Activated T-cell treated with anti-CD3 and anti-CD28 coated beads, Interleukin-2, amount 50 U/mL, for 72 hours (primary cell): ENCODE measurements at regions not wholly inside any gene's neighbourhood (a gene's known extent, or its start where the extent isn't known, plus 50 kb on each side); places are given as distances from the start of the nearest gene placed in this dataset.
A peak's percentile ranks its signal among the peaks of the same experiment; 100 is the strongest.
"Not testable (repeated sequence)": the region's sequence is repeated elsewhere in the genome, so short reads cannot be mapped to it uniquely, and the experiment has no call there.

Source experiments
- ATAC-seq, 2 donors: fragments of 150-1000 bp; cut with Tn5 transposase; replicated peaks in 1 of 2; 2 replicates each; pipeline ENCODE4 v1.10.0; 2021; ENCODE audit warnings: moderate library complexity in 2 of 2, mild to moderate bottlenecking in 1 of 2
- DNase-seq, 2 donors: peaks; one replicate each; pipeline ENCODE4 v3.0.0; 2021 to 2022; ENCODE audit warnings: mixed read lengths in 1 of 2
- H3K27ac Mint-ChIP-seq: one replicate; pipeline ENCODE4 v1.8.0; 2022; ENCODE audit warnings: mild to moderate bottlenecking, moderate library complexity, mixed read lengths
- H3K27me3 Mint-ChIP-seq: one replicate; pipeline ENCODE4 v1.8.0; 2022; ENCODE audit warnings: low read depth, mixed read lengths
- H3K36me3 Mint-ChIP-seq, 2 donors: one replicate each; pipeline ENCODE4 v1.8.0; 2022; ENCODE audit warnings: mixed read lengths in 2 of 2, mild to moderate bottlenecking in 1 of 2; ENCODE audit not compliant: insufficient read depth in 2 of 2
- H3K4me1 Mint-ChIP-seq: one replicate; pipeline ENCODE4 v1.8.0; 2022; ENCODE audit warnings: low read depth, mixed read lengths
- H3K4me3 Mint-ChIP-seq, 2 donors: one replicate each; pipeline ENCODE4 v1.8.0; 2022; ENCODE audit warnings: mild to moderate bottlenecking in 2 of 2, mixed read lengths in 2 of 2, moderate library complexity in 2 of 2
- H3K9me3 Mint-ChIP-seq, 2 donors: one replicate each; pipeline ENCODE4 v1.8.0; 2022; ENCODE audit warnings: mixed read lengths in 2 of 2

- Mint-ChIP-seq H3K4me1 (no peaks in the 10 kb centered on the region), H3K9me3 (peaks cover 1 to 2% of the 10 kb centered on the region in 2 donors), H3K4me3 (no peak overlapping the region), H3K36me3 (no peaks in the 10 kb centered on the region), H3K27me3 (peaks cover 5% of the 10 kb centered on the region), H3K27ac (no peak overlapping the region)
- no peak for ATAC-seq
- no peak for DNase-seq
Measured at GRCh38 chrX:25503826-25504225, 488.1 kb upstream of the ARX start.

- ATAC-seq = no peak
- Mint-ChIP-seq H3K4me1 (no peaks in the 10 kb centered on the region), H3K27me3 (peaks cover 6% of the 10 kb centered on the region), H3K27ac (no peak overlapping the region), H3K36me3 (no peaks in the 10 kb centered on the region), H3K4me3 (no peak overlapping the region), H3K9me3 (peaks cover 4 to 6% of the 10 kb centered on the region in 2 donors)
- no peak for DNase-seq
Measured at GRCh38 chrX:25507801-25508200, 492.0 kb upstream of the ARX start.

GRCh38 chrX:25519258-25519657, 503.5 kb upstream of the ARX start:
- H3K4me1 Mint-ChIP-seq = no peaks in the 10 kb centered on the region
- H3K9me3 Mint-ChIP-seq = no peaks in the 10 kb centered on the region
- no peak overlapping the region for H3K4me3 Mint-ChIP-seq
- H3K27ac Mint-ChIP-seq = no peak overlapping the region
- H3K36me3 Mint-ChIP-seq = no peaks in the 10 kb centered on the region
- H3K27me3 Mint-ChIP-seq = no peaks in the 10 kb centered on the region
- DNase-seq = no peak
- ATAC-seq = no peak

- not testable (repeated sequence) for DNase-seq, ATAC-seq, H3K9me3 Mint-ChIP-seq, H3K36me3 Mint-ChIP-seq, H3K27me3 Mint-ChIP-seq, H3K4me1 Mint-ChIP-seq, H3K4me3 Mint-ChIP-seq, H3K27ac Mint-ChIP-seq
Measured at GRCh38 chrX:25522443-25523010, 506.8 kb upstream of the ARX start.

GRCh38 chrX:25523574-25524540, 508.1 kb upstream of the ARX start:
- Mint-ChIP-seq H3K36me3 (no peaks in the 10 kb centered on the region), H3K4me1 (no peaks in the 10 kb centered on the region), H3K4me3 (no peak overlapping the region), H3K27ac (no peak overlapping the region), H3K9me3 (no peaks in the 10 kb centered on the region), H3K27me3 (no peaks in the 10 kb centered on the region)
- peak in 1 of 2 donors; percentile 1 for DNase-seq
- no peak for ATAC-seq

- H3K4me3 Mint-ChIP-seq = no peak overlapping the region
- DNase-seq = no peak
- H3K36me3 Mint-ChIP-seq = no peaks in the 10 kb centered on the region
- no peaks in the 10 kb centered on the region for H3K27me3 Mint-ChIP-seq
- no peaks in the 10 kb centered on the region for H3K4me1 Mint-ChIP-seq
- no peak for ATAC-seq
- no peak overlapping the region for H3K27ac Mint-ChIP-seq
- peaks cover 1 to 2% of the 10 kb centered on the region in 2 donors for H3K9me3 Mint-ChIP-seq
Measured at GRCh38 chrX:25527156-25527555, 511.4 kb upstream of the ARX start.

GRCh38 chrX:25527596-25527995, 511.8 kb upstream of the ARX start:
- DNase-seq (no peak), ATAC-seq (no peak)
- H3K4me3 Mint-ChIP-seq = no peak overlapping the region
- H3K36me3 Mint-ChIP-seq = no peaks in the 10 kb centered on the region
- H3K9me3 Mint-ChIP-seq = peaks cover 1 to 2% of the 10 kb centered on the region in 2 donors
- no peaks in the 10 kb centered on the region for H3K4me1 Mint-ChIP-seq
- no peaks in the 10 kb centered on the region for H3K27me3 Mint-ChIP-seq
- H3K27ac Mint-ChIP-seq = no peak overlapping the region

- no peak overlapping the region for H3K27ac Mint-ChIP-seq
- ATAC-seq = no peak
Measured at GRCh38 chrX:25531096-25531495, 515.3 kb upstream of the ARX start.

GRCh38 chrX:25534091-25534490, 518.3 kb upstream of the ARX start:
- H3K4me3 Mint-ChIP-seq = no peak overlapping the region
- H3K36me3 Mint-ChIP-seq = no peaks in the 10 kb centered on the region
- H3K9me3 Mint-ChIP-seq = peaks cover 1 to 6% of the 10 kb centered on the region in 2 donors
- no peaks in the 10 kb centered on the region for H3K4me1 Mint-ChIP-seq
- no peak overlapping the region for H3K27ac Mint-ChIP-seq
- DNase-seq (no peak), ATAC-seq (no peak)
- H3K27me3 Mint-ChIP-seq = no peaks in the 10 kb centered on the region

More at GRCh38 chrX:25531096-25531495, 515.3 kb upstream of the ARX start:
- no peaks in the 10 kb centered on the region for H3K36me3 Mint-ChIP-seq
- DNase-seq = no peak
- no peaks in the 10 kb centered on the region for H3K4me1 Mint-ChIP-seq
- peaks cover 1 to 4% of the 10 kb centered on the region in 2 donors for H3K9me3 Mint-ChIP-seq
- H3K27me3 Mint-ChIP-seq = no peaks in the 10 kb centered on the region
- H3K4me3 Mint-ChIP-seq = no peak overlapping the region

GRCh38 chrX:25536307-25536970, 520.7 kb upstream of the ARX start:
- no peaks in the 10 kb centered on the region for H3K4me1 Mint-ChIP-seq
- no peak for DNase-seq
- ATAC-seq = no peak
- no peaks in the 10 kb centered on the region for H3K27me3 Mint-ChIP-seq
- no peak overlapping the region for H3K27ac Mint-ChIP-seq
- H3K9me3 Mint-ChIP-seq = peaks cover 3 to 6% of the 10 kb centered on the region in 2 donors
- H3K4me3 Mint-ChIP-seq = no peak overlapping the region
- no peaks in the 10 kb centered on the region for H3K36me3 Mint-ChIP-seq

GRCh38 chrX:25537699-25538098, 521.9 kb upstream of the ARX start:
- no peak for DNase-seq
- Mint-ChIP-seq H3K4me1 (no peaks in the 10 kb centered on the region), H3K27me3 (no peaks in the 10 kb centered on the region), H3K36me3 (no peaks in the 10 kb centered on the region), H3K27ac (no peak overlapping the region), H3K4me3 (no peak overlapping the region), H3K9me3 (peaks cover 2 to 4% of the 10 kb centered on the region in 2 donors)
- ATAC-seq = no peak

- no peak overlapping the region for H3K4me3 Mint-ChIP-seq
- ATAC-seq = no peak
- H3K9me3 Mint-ChIP-seq = peaks cover 2 to 3% of the 10 kb centered on the region in 2 donors
- no peak for DNase-seq
- H3K4me1 Mint-ChIP-seq = no peaks in the 10 kb centered on the region
- H3K36me3 Mint-ChIP-seq = no peaks in the 10 kb centered on the region
- H3K27ac Mint-ChIP-seq = no peak overlapping the region
- H3K27me3 Mint-ChIP-seq = no peaks in the 10 kb centered on the region
Measured at GRCh38 chrX:25544641-25545040, 528.9 kb upstream of the ARX start.

- H3K9me3 Mint-ChIP-seq = peaks cover 0 to 3% of the 10 kb centered on the region in 2 donors
- no peak for ATAC-seq
- H3K27ac Mint-ChIP-seq = no peak overlapping the region
- no peaks in the 10 kb centered on the region for H3K4me1 Mint-ChIP-seq
- no peaks in the 10 kb centered on the region for H3K27me3 Mint-ChIP-seq
- H3K36me3 Mint-ChIP-seq = no peaks in the 10 kb centered on the region
- no peak for DNase-seq
- H3K4me3 Mint-ChIP-seq = no peak overlapping the region
Measured at GRCh38 chrX:25548811-25549210, 533.0 kb upstream of the ARX start.
